Neural cell (in vitro differentiated cells): ENCODE measurements at regions not wholly inside any gene's neighbourhood (a gene's known extent, or its start where the extent isn't known, plus 50 kb on each side); places are given as distances from the start of the nearest gene placed in this dataset.

Experiments
- H2AFZ ChIP-seq: fragments of 200-600, 300-800 bp; sonication (generic), shearing (Covaris generic); 2 replicates; pipeline ENCODE4 v1.6.0; 2014; ENCODE audit warnings: low read depth, mild to moderate bottlenecking, antibody characterized with exemption, low read length, moderate library complexity
- H3F3A ChIP-seq: fragments of 200-600 bp; shearing (Covaris generic); 2 replicates; pipeline ENCODE4 v1.6.1; 2016; ENCODE audit warnings: mild to moderate bottlenecking, moderate library complexity, mixed read lengths, antibody characterized with exemption, low read length; ENCODE audit not compliant: insufficient read depth, poor library complexity, severe bottlenecking
- H3K27ac ChIP-seq: fragments of 200-600, 300-800 bp; sonication (generic), shearing (Covaris generic); 2 replicates; pipeline ENCODE4 v1.5.1; 2014; ENCODE audit warnings: mild to moderate bottlenecking, low read length, moderate library complexity
- H3K27me3 ChIP-seq: fragments of 300-800, 200-600 bp; sonication (generic), shearing (Covaris generic); 2 replicates; pipeline ENCODE4 v1.6.0; 2014; ENCODE audit warnings: mild to moderate bottlenecking, low read depth, low read length, moderate library complexity; ENCODE audit not compliant: insufficient read depth
- H3K36me3 ChIP-seq: fragments of 300-800, 200-600 bp; sonication (generic), shearing (Covaris generic); 2 replicates; pipeline ENCODE4 v1.5.1; 2014; ENCODE audit warnings: mild to moderate bottlenecking, antibody characterized with exemption, low read length, moderate library complexity; ENCODE audit not compliant: insufficient read depth
- H3K4me2 ChIP-seq: fragments of 300-800, 200-600 bp; sonication (generic), shearing (Covaris generic); 2 replicates; pipeline ENCODE4 v1.6.0; 2014; ENCODE audit warnings: mild to moderate bottlenecking, low read length
- H3K4me3 ChIP-seq: fragments of 300-800, 200-600 bp; sonication (generic), shearing (Covaris generic); 2 replicates; pipeline ENCODE4 v1.5.1; 2014; ENCODE audit warnings: mild to moderate bottlenecking, low read length, moderate library complexity
- H3K79me2 ChIP-seq: fragments of 200-600 bp; shearing (Covaris generic); replicated peaks from 2 replicates; pipeline ENCODE4 v1.6.0; 2014; ENCODE audit warnings: mild to moderate bottlenecking, low read length, moderate library complexity; ENCODE audit not compliant: insufficient read depth
- H3K9ac ChIP-seq: fragments of 300-800, 200-600 bp; sonication (generic), shearing (Covaris generic); 2 replicates; pipeline ENCODE4 v1.6.1; 2016; ENCODE audit warnings: mild to moderate bottlenecking, low read length, mixed read lengths
- H3K9me2 ChIP-seq: fragments of 200-600 bp; shearing (Covaris generic); 2 replicates; pipeline ENCODE4 v1.6.1; 2016; ENCODE audit warnings: mild to moderate bottlenecking, low read length, mixed read lengths; ENCODE audit not compliant: insufficient read depth
- H3K9me3 ChIP-seq: fragments of 200-600, 300-800 bp; sonication (generic), shearing (Covaris generic); 2 replicates; pipeline ENCODE4 v1.6.1; 2016; ENCODE audit warnings: mild to moderate bottlenecking, mixed run types, low read length, moderate library complexity, mixed read lengths
- H4K20me1 ChIP-seq: fragments of 200-600 bp; shearing (Covaris generic); 2 replicates; pipeline ENCODE4 v1.6.1; 2016; ENCODE audit warnings: mild to moderate bottlenecking, mixed run types; ENCODE audit not compliant: insufficient read depth
- EP300 ChIP-seq: fragments of 450-650 bp; conservative IDR thresholded peaks from 2 replicates; pipeline ENCODE4 v1.6.1; 2014; ENCODE audit warnings: antibody characterized with exemption, mild to moderate bottlenecking, moderate library complexity; ENCODE audit not compliant: poor library complexity, severe bottlenecking
- EZH2 ChIP-seq: fragments of 200-600, 300-800 bp; shearing (Covaris generic), sonication (generic); IDR thresholded peaks from 2 replicates; pipeline ENCODE4 v1.6.1; 2014; ENCODE audit warnings: antibody characterized with exemption, low read length, borderline replicate concordance, mild to moderate bottlenecking; ENCODE audit not compliant: insufficient read depth, poor library complexity, severe bottlenecking
- MXI1 ChIP-seq: fragments of 450-650 bp; conservative IDR thresholded peaks from 2 replicates; pipeline ENCODE4 v1.6.1; 2014; ENCODE audit warnings: antibody characterized with exemption, mild to moderate bottlenecking; ENCODE audit not compliant: poor library complexity, severe bottlenecking
- POLR2AphosphoS5 ChIP-seq: IDR thresholded peaks from 2 replicates; pipeline ENCODE4 v1.6.1; 2012
- RAD21 ChIP-seq: fragments of 450-650 bp; conservative IDR thresholded peaks from 2 replicates; pipeline ENCODE4 v1.6.1; 2014; ENCODE audit warnings: antibody characterized with exemption, mild to moderate bottlenecking, moderate library complexity
- SMC3 ChIP-seq: fragments of 450-650 bp; conservative IDR thresholded peaks from 2 replicates; pipeline ENCODE4 v1.6.1; 2014; ENCODE audit warnings: antibody characterized with exemption, mild to moderate bottlenecking, moderate library complexity; ENCODE audit not compliant: poor library complexity
- TAF1 ChIP-seq: IDR thresholded peaks from 2 replicates; pipeline ENCODE4 v1.6.1; 2012; ENCODE audit warnings: low read depth
- TF ChIP-seq, protein P1 (sequence below): fragments of 450-650 bp; IDR thresholded peaks from 2 replicates; pipeline ENCODE4 v1.5.1; 2014; ENCODE audit warnings: antibody characterized with exemption, mild to moderate bottlenecking, moderate library complexity; ENCODE audit not compliant: poor library complexity, severe bottlenecking
- TF ChIP-seq, protein P2 (sequence below): IDR thresholded peaks from 2 replicates; pipeline ENCODE4 v1.6.1; 2012; ENCODE audit warnings: borderline replicate concordance

DNA sequence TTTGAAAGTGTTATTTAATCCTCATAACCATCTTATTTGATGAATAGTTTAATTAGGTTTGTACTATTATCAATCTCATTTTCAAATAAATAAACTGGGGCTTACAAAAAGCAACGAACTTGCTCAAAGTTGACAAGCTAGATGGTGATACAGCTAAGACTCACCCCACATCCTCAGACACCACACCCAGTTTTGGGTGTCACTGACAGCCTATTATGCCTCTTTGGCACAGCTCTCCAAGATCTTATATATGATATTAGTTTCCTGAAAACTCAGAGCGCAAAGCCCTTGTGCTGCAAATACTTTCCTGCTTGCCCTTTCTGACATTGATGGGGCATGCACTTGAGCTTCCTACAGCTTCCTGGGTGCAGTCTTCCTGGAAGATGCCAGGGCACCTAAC, 223.4 kb upstream of the GADL1 start:
- no peaks in the 10 kb centered on the region for H3K9me2 ChIP-seq
- H3K9me3 ChIP-seq = no peaks in the 10 kb centered on the region
- H3F3A ChIP-seq = no peaks in the 10 kb centered on the region
- TF ChIP-seq EZH2 = no peak
- TF ChIP-seq, protein P1, sequence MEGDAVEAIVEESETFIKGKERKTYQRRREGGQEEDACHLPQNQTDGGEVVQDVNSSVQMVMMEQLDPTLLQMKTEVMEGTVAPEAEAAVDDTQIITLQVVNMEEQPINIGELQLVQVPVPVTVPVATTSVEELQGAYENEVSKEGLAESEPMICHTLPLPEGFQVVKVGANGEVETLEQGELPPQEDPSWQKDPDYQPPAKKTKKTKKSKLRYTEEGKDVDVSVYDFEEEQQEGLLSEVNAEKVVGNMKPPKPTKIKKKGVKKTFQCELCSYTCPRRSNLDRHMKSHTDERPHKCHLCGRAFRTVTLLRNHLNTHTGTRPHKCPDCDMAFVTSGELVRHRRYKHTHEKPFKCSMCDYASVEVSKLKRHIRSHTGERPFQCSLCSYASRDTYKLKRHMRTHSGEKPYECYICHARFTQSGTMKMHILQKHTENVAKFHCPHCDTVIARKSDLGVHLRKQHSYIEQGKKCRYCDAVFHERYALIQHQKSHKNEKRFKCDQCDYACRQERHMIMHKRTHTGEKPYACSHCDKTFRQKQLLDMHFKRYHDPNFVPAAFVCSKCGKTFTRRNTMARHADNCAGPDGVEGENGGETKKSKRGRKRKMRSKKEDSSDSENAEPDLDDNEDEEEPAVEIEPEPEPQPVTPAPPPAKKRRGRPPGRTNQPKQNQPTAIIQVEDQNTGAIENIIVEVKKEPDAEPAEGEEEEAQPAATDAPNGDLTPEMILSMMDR = no peak
- no peak for TF ChIP-seq TAF1
- no peak for TF ChIP-seq RAD21
- TF ChIP-seq, protein P2, sequence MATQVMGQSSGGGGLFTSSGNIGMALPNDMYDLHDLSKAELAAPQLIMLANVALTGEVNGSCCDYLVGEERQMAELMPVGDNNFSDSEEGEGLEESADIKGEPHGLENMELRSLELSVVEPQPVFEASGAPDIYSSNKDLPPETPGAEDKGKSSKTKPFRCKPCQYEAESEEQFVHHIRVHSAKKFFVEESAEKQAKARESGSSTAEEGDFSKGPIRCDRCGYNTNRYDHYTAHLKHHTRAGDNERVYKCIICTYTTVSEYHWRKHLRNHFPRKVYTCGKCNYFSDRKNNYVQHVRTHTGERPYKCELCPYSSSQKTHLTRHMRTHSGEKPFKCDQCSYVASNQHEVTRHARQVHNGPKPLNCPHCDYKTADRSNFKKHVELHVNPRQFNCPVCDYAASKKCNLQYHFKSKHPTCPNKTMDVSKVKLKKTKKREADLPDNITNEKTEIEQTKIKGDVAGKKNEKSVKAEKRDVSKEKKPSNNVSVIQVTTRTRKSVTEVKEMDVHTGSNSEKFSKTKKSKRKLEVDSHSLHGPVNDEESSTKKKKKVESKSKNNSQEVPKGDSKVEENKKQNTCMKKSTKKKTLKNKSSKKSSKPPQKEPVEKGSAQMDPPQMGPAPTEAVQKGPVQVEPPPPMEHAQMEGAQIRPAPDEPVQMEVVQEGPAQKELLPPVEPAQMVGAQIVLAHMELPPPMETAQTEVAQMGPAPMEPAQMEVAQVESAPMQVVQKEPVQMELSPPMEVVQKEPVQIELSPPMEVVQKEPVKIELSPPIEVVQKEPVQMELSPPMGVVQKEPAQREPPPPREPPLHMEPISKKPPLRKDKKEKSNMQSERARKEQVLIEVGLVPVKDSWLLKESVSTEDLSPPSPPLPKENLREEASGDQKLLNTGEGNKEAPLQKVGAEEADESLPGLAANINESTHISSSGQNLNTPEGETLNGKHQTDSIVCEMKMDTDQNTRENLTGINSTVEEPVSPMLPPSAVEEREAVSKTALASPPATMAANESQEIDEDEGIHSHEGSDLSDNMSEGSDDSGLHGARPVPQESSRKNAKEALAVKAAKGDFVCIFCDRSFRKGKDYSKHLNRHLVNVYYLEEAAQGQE = no peak
- no peak for TF ChIP-seq SMC3
- TF ChIP-seq EP300 = no peak
- TF ChIP-seq MXI1 = no peak
- TF ChIP-seq POLR2AphosphoS5 = no peak
- H3K36me3 ChIP-seq = no peaks in the 10 kb centered on the region
- H3K27me3 ChIP-seq = no peaks in the 10 kb centered on the region
- H3K27ac ChIP-seq = no peak overlapping the region
- H4K20me1 ChIP-seq = no peaks in the 10 kb centered on the region
- H2AFZ ChIP-seq = no peak overlapping the region
- no peak overlapping the region for H3K9ac ChIP-seq
- H3K4me3 ChIP-seq = no peak overlapping the region
- no peaks in the 10 kb centered on the region for H3K79me2 ChIP-seq
- H3K4me2 ChIP-seq = no peak overlapping the region

DNA sequence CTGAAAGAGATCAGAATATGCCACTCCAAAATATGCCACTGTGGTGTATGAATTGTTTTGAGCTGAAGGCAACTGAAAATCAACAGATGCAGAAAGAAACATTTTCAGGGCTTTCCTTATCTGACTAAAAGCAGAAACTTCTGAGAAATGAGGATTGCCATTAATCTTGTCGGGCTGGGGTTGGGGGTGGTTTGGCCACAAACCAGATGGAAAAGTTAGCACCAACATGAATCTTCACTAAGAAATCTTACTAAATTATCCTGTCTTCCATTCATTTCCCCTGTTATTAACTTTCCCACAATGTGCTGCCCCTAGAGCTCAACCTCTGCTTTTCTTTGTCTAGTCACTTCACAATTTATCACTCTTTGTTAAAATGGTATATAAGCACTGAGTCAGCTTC, 229.9 kb upstream of the GADL1 start:
- Histone ChIP-seq H3K4me2 (no peak overlapping the region), H3K36me3 (no peaks in the 10 kb centered on the region), H3K9me3 (no peaks in the 10 kb centered on the region), H3K9me2 (no peaks in the 10 kb centered on the region), H3K27me3 (no peaks in the 10 kb centered on the region), H3K4me3 (no peak overlapping the region), H3K27ac (no peak overlapping the region), H3K9ac (no peak overlapping the region), H2AFZ (no peak overlapping the region), H3K79me2 (no peaks in the 10 kb centered on the region), H3F3A (no peaks in the 10 kb centered on the region), H4K20me1 (no peaks in the 10 kb centered on the region)
- no peak for TF ChIP-seq RAD21
- no peak for TF ChIP-seq TAF1
- TF ChIP-seq EZH2 = no peak
- TF ChIP-seq, protein P1 = no peak
- TF ChIP-seq, protein P2 = no peak
- TF ChIP-seq MXI1 = no peak
